ENCODE measurements at regions not wholly inside any gene's neighbourhood (a gene's known extent, or its start where the extent isn't known, plus 50 kb on each side); places are given as distances from the start of the nearest gene placed in this dataset.

DNA sequence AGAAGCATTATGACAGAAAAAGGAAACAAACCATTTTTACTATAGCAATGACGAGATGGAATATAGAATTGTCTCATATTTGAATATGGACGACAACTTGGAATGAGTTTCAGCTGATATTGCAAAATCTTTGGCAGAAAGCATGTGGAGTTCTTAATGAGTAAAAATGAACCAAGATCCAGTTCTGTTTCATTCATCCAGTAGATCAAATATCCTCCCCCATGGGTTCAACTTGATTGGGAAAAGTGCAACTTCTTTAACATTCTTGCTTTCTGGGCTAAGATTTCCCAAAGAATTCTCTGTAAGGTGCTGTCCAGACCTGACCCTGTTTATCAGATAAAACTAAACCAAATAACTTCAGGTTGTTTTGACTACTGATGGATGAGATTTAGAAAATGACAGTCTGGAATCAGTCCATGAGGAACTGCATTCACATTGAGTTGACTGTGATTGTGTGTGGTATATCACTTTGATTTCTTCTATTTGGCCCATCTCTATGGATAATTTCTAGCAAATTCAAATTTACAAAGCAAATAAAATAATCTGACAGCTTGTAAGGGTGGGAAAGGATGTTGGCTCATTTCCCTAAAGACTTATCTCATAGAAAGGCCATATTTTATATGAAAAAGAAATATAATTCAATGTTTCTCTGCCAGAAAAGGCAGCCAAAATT, 267.4 kb downstream of the ADAMTS20 start:
- TF ChIP-seq, protein P1, sequence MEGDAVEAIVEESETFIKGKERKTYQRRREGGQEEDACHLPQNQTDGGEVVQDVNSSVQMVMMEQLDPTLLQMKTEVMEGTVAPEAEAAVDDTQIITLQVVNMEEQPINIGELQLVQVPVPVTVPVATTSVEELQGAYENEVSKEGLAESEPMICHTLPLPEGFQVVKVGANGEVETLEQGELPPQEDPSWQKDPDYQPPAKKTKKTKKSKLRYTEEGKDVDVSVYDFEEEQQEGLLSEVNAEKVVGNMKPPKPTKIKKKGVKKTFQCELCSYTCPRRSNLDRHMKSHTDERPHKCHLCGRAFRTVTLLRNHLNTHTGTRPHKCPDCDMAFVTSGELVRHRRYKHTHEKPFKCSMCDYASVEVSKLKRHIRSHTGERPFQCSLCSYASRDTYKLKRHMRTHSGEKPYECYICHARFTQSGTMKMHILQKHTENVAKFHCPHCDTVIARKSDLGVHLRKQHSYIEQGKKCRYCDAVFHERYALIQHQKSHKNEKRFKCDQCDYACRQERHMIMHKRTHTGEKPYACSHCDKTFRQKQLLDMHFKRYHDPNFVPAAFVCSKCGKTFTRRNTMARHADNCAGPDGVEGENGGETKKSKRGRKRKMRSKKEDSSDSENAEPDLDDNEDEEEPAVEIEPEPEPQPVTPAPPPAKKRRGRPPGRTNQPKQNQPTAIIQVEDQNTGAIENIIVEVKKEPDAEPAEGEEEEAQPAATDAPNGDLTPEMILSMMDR (IDR thresholded peaks at IDR 0.05): no peak
- Histone ChIP-seq H3K27ac (no peak overlapping the region), H3K4me3 (no peak overlapping the region)

DNA sequence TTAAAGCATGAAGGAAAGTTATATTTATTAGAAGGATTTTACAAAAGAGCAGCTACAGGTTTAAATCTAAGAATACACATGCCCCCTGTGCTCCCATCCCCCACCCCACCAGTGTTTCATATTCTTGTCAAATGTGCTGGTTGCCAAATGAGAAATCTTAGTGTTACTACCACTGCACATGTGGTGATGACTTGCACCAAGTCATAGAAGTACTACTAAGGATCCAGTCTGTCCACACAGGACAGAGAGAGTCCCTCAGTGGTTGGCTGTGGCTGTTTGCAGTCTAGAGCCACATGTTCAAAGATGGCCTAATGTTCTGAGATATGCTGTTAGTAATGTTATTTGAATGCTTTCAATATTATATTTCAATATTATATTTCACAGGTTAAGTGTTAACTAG, 268.8 kb downstream of the ADAMTS20 start:
- Histone ChIP-seq H3K36me3 (no peaks in the 10 kb centered on the region), H3K27ac (no peak overlapping the region), H3K9me3 (no peaks in the 10 kb centered on the region), H3K27me3 (no peaks in the 10 kb centered on the region), H3K4me1 (no peaks in the 10 kb centered on the region), H3K4me3 (no peak overlapping the region)
- DNase-seq (ENCODE audit: low spot score): no peak
- TF ChIP-seq, protein P1 (IDR thresholded peaks at IDR 0.05): no peak

More for the DNA sequence above, 267.4 kb downstream of the ADAMTS20 start:
- Histone ChIP-seq H3K9me3 (no peaks in the 10 kb centered on the region), H3K27me3 (no peaks in the 10 kb centered on the region), H3K4me1 (no peaks in the 10 kb centered on the region), H3K36me3 (no peaks in the 10 kb centered on the region)
- DNase-seq (ENCODE audit: low spot score): no peak

DNA sequence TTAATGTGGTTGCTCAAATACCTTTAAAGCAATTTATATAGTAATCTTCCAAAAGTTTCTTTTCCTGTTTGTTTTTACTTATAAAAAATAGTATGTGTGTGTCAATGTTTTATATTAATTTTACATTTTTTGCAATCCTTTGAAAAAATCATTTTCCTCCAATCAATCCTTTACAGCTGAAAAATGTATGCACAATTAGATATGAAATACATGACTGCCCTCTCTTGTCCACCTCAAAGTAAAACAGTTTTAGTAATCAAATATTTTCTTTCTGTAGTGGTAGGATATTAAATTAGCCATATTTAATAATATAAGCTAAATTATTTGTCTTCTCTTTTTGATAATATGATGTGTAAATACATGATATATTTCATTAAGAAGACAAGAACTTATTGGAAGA, 269.9 kb downstream of the ADAMTS20 start:
- Histone ChIP-seq H3K4me3 (no peak overlapping the region), H3K27me3 (no peaks in the 10 kb centered on the region), H3K4me1 (no peaks in the 10 kb centered on the region), H3K9me3 (no peaks in the 10 kb centered on the region), H3K36me3 (no peaks in the 10 kb centered on the region), H3K27ac (no peak overlapping the region)
- TF ChIP-seq, protein P1 (IDR thresholded peaks at IDR 0.05): peak in 1 of 2 donors; percentile 57
- DNase-seq (ENCODE audit: low spot score): no peak

DNA sequence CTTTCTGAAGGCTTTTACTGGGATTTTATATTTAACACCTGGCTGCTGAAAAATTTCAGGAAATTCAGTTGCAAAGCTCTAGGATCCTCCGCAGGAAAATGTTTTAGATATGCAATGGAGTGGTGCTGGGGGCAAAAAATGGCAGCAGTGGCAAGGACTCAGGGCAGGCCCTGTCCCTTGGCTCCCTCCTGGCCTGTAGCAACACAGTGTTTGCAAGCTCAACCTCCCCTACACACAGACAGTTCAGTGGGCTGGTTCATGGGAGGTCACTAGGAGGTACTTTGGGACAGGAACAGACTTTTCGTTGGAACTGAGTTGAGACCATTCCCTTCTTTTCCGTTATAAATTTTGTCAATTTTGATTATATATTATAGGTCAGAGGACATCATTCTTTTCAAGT, 270.4 kb downstream of the ADAMTS20 start:
- TF ChIP-seq, protein P1 (IDR thresholded peaks at IDR 0.05): no peak
- Histone ChIP-seq H3K9me3 (no peaks in the 10 kb centered on the region), H3K27me3 (no peaks in the 10 kb centered on the region), H3K4me1 (no peaks in the 10 kb centered on the region), H3K27ac (no peak overlapping the region), H3K36me3 (no peaks in the 10 kb centered on the region), H3K4me3 (no peak overlapping the region)
- DNase-seq (ENCODE audit: low spot score): no peak

DNA sequence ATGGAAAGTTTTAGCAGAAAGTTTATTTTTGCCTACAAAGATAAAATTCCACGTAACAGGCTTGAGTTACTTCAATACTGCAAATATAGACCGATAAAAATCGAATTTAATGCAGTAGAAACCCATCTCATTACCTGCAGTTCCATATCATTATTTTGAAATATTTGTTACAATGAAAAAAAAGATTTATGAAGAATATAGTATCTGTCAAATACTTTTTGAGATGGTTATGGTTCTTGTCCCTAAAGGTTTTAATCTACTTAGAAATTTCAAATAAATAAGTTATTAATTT, 273.5 kb downstream of the ADAMTS20 start:
- H3K9me3 ChIP-seq: no peaks in the 10 kb centered on the region
- H3K27ac ChIP-seq: no peak overlapping the region
- TF ChIP-seq, protein P1 (IDR thresholded peaks at IDR 0.05): no peak
- no peak overlapping the region for H3K4me3 ChIP-seq
- no peak for DNase-seq (ENCODE audit: low spot score)
- H3K4me1 ChIP-seq: no peaks in the 10 kb centered on the region
- no peaks in the 10 kb centered on the region for H3K36me3 ChIP-seq
- no peaks in the 10 kb centered on the region for H3K27me3 ChIP-seq
